ENCODE measurements at regions not wholly inside any gene's neighbourhood (a gene's known extent, or its start where the extent isn't known, plus 50 kb on each side); places are given as distances from the start of the nearest gene placed in this dataset.
"Not testable (repeated sequence)": the region's sequence is repeated elsewhere in the genome, so short reads cannot be mapped to it uniquely, and the experiment has no call there.

DNA sequence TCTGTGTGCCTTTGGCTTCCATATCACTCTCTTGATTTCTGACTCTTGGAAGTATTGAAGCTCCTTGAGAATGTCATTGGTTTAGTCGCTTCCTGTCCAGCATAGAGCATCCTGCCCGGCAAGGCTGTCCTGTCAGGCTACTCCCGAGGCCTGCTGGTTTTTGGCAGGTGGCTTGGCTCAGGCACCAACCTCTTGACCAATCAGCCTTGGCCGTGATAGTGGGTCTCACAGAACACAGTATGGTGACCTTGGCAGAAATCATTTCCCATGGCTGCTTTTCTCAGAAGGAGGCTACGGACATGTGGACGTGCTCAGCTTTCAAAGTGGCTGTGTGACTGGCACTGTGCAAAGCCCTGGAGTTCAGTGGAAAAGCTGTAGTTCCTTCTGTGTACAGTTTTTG, 516.9 kb downstream of the REEP3 start:
- DNase-seq = no peak

DNA sequence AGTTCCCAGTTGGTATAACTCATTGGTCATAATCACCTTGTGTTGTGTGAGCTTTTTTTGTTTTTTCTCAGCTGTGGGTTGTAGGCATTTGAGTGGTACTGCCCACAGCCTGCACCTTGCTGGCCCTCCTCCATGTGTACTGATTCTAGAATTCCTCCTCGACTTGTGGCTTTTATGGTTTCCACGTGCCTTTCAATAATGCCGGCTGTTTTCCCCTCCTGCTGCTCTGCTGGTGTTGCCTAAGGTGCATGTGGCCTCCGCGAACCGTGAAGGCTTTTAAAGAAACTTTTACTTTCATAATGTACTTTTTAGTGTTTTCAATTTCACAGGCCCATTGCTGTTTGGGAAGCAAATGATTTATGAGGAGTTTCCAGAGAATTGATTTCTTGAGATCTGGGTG, 518.0 kb downstream of the REEP3 start:
- no peak for DNase-seq

DNA sequence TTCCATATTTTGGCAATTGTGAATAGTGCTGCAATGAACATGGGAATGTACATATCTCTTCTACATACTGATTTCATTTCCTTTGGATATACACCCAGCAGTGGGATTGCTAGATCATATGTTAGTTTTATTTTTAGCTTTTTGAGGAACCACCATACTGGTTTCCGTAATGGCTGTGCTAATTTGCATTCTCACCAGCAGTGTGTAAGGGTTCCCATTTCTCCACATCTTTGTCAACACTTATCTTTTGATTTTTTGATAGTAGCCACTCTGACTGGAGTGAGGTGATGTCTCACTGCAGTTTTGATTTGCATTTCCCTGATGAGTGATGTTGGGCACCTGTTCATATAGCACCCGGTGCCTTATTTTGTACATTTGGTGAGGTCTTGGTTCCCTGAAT, 519.6 kb downstream of the REEP3 start:
- no peak for DNase-seq

DNA sequence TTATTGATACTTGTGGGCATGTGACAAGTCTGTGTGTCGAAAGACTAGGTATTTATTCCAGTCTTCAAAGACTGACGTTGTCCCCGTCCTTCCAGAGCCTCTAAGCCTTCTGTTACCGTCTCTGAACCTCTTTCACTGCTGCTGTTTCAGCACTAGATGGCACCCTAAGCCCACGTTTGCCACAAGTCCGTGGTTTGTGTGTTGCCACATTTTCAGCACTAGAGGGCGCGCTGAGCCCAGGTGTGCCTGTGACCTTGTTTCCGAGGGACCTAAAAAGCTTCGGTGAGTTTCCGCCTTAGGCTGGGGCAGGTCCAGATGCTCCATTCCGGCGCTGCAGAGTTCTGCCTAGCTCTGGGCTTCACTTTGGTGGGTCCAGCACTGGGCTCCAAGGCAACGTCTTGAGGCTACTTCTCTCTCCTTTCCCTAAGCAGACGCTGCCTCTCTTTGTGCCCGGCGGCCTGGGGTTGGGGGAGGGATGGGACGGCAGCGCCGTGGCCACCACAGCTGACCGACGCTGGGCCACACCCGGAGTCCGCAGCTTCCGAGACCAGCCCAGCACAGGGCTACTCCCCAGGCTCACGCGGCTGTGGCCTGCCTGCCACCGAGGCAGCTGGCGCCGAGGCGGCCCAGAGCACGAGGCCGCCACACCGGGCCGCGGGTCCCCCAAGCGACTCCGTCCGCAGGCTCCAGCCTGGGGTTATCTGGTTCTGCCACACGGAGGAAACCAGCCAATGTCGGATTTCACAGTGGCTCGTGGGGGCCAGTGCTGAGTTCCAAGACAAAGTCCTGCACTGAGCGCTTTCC, 520.2 kb downstream of the REEP3 start:
- peak; percentile 88 for DNase-seq

DNA sequence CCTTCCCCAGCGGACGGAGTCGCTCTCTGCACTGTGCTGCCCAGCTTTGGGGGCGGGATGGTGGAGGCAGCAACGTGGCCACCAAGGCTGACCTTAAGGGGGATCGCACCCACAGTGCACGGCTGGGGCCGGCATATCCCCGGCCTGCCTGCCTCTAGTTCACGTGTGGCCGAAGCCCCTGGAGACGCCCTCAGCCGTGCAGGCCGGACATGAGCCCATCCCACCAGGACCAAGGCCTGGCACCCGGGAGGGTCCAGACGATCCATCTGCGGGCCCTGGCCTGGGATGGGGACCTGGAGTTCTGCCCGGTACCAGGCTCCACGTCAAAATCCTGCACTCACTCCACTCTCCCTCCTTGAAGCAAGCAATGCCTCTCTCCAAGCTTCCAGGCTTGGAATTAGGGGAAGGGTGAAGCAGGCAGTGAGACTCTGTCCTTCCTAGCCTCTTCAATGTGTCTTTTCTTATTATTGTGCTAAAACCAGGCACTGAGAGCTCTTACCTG, 520.8 kb downstream of the REEP3 start:
- no peak for DNase-seq

DNA sequence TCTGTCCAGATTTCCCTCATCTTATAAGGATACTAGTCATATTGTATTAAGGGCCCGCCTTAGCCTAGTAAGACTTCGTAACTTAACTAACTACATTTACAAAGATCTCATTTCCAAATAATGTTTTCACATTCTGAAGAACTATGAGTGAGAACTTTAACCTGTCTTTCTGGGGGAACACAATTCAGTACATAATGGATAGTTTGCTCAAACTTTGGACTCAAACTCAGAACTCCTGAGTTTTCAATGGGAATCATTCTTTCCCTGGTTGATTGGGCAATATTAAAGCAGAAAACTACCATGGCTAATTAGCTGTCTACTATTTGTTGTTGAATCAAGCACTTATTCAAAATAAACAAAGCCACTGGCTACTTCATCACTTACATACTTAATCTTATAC, 522.9 kb downstream of the REEP3 start:
- DNase-seq = no peak

DNA sequence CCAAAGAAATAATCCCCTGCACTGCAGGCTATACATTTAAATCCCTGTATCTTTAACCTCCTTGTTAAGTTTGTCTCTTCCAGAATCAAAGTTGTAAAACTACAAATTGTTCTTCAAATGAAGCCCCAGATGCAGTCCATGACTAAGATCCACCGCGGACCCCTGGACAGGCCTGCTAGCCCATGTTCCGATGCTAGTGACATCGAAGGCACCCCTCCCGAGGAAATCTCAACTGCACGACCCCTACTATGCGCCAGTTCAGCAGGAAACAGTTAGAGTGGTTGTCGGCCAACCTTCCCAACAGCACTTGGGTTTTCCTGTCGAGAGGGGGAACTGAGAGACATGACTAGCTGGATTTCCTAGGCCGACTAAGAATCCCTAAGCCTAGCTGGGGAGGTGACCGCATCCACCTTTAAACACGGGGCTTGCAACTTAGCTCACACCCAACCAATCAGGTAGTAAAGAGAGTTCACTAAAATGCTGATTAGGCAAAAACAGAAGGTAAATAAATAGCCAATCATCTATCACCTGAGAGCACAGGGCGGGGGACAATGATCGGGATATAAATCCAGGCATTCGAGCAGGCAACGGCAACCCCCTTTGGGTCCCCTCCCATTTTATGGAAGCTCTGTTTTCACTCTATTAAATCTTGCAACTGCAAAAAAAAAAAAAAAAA, 523.9 kb downstream of the REEP3 start:
- DNase-seq = not testable (repeated sequence)

DNA sequence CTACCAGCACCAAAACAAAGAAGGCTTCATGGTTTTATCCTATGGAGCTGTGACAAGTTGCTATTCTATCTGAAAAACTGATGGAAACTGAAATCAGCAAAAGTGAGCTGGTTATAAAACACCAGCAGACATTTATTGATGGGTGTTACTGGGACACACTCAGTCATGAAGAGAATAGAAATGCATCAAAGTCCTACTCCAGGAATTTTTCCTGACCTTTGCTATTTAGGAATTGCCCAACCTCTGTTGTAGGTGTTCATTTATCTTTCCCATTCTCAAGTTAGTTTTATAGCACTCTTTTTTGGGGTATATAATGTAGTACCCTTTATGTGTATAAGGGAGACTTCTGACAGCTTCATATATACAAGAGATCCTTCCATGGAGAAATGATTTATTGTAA, 533.2 kb downstream of the REEP3 start:
- DNase-seq = no peak

DNA sequence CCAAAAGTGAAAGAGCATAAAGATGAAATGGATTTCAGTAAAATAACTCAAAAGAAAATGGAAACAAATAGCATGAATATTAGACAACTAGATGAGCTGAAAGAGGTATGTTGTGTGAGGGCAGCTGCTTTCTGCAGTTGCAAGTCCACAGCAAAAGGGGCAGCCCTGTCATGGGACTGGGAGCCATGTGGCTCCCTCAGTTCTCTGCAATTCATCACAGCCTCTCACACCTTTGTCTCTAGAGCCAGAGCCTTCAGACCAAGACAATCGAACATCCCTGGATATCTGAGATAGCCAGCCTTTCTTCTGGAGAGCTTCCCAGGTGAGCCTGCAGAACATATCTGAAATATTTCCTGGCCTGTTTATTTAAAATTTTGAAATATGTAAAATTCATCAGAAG, 538.7 kb downstream of the REEP3 start:
- DNase-seq = no peak

DNA sequence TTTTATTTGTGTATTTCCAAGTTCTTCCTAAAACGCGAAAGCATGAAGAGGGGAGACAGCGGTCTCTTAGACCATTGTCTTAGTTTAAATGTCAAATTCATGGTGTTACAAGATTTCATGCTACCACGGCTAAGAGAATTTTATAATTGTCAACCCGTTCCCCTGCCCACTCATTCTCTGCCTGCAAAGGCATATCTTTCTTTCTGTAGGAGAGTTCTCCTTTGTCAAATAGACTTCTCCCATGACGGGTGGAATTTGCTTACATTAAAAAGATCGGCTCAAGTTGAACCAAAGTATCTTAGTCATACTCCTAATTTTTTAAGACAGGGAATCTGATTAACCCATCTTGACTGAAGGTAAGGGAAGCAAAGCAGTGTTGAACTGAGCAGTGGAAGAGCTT, 539.2 kb downstream of the REEP3 start:
- no peak for DNase-seq

DNA sequence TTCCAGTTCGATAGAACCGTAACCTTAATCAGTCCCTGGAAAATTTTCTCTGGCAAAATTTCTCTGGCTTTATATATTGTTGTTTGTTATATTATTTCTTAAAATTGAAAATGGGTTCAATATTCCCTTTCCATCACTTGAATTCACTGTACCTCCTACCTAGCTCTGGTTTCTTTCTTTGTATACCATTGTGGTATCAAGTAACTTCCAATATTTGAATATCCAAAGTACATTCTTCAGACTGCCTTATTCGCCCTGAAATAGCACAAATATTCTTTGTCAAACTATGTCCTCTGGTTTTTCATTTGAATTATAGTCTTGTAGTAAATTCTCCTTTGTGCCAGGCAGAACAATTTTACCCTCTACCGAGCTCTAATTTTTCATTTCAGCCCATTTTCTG, 541.6 kb downstream of the REEP3 start:
- no peak for DNase-seq

DNA sequence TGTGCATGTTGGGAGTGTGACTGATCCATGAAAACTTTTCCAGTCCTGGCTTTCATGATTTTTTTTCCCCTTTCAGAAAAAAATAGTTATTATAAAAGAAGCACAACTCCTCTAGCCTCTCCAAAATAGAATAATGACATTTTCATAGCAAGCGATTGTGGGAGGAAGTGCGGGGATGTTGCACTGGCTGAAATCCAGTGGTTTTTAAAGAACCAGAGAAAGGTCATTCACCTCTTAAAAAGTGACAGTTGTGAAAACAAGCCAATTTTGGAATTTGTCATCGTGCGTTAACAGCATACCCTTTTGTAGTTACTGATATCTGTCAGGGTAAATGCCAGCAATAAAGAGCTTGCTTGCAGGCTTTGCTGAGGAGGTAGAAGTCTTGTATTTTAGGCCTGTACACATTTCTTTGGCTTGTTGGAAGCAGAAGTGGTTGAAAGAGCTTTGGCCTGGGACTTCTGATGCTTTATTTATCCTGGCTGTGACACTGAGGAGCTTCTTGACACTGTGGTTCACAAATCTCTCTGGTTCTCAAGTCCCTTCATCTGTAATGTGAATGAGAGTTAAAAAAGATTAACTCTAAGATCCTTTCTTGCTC, 545.9 kb downstream of the REEP3 start:
- DNase-seq = no peak

DNA sequence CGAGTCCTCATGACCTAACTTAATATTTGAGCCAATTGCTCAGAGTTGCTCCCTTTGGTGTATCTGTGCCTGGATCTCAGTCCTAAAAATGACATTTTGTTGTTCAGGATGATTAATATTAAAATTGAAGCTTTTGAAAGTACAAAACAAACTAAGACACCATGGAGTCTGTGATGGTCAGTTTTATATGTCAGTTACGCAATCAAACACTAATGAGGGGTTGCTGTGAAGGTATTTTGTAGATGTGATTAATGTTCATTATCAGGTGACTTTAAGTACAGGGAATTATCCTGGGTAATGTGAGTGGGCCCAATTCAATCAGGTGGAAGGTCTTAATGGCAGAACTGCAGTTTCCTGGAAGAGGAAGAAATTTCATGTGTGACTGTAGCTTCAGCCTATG, 546.7 kb downstream of the REEP3 start:
- DNase-seq = no peak

DNA sequence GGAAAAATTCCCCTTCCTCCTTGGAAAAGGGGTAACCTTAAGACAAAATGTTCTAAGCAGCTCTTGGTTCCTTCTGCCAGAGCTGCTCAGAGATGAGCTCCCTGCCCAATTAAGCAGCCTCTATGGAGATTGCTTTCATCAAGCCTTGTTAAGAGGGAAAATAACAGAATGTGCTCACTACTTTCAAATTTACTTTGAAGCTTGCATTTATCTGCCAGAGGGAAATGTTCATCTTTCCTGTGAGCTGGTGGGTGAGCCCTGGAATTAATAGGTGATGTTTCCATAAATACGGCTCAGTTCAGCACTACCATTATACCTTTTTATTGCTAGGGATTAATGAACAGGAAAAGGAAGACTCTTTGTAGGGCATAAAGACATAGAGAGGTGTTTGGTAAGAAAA, 549.0 kb downstream of the REEP3 start:
- no peak for DNase-seq

DNA sequence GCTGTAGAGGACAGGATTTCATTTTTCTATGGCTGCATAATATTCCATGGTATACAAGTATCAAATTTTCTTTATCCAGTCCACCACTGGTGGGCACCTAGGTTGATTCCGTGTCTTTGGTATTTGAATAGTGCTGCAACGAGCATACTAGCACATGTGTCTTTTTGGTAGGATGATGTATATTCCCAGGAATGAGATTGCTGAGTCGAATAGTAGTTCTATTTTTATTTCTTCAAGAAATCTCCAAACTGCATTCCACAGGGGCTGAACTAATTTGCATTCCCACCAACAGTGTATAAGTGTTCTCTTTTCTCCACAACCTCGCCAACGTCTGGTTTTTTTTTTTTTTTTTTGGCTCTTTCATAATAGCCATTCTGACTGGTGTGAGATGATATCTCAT, 550.0 kb downstream of the REEP3 start:
- DNase-seq = no peak

DNA sequence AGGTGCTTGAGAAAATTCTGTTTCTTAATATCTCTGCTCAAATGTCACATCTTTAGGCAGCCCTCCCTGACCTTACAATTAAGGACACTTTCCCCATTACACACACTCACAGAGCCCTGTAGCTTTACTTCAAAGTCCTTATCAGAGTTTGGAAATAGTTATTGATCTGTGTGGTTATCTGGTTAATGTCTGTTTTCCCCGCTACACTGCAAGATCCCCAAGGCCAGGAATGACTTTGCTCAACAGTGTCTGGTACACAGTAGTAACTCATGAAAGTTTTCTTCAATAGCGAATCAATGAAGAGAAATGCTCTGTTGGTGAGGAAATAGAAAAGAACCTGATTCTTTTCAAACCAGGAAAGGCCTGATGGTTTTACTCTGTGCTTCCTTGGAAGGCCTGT, 554.4 kb downstream of the REEP3 start:
- DNase-seq = no peak

DNA sequence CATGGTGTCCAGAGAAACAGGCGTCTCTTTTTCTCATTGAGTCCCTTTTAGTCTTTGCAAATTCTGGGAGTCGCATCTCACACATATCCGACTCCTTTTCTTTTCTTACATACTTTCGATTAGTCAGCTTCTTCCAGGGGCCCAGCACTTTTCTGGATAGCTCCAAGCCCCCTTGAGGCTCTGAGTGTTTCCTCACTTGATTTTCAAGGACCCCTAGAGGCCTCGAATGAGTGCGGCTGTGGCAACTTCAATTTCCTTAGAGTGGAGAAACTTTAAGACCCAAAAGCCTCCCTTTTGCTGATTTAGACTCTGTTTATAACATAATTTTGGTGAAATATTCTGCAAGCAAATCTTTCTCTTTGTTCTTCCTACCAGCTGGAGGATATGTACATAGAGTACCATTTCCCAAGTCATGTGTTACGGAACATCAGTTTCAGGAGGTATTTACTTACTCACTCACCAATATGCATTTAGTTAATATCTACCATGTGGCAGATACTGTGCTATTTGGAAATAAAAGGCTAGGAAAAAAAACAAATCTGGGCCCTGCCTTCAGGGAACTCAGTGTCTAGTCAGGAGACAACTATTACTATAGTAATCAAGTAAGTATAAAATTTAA, 555.2 kb downstream of the REEP3 start:
- DNase-seq = no peak

DNA sequence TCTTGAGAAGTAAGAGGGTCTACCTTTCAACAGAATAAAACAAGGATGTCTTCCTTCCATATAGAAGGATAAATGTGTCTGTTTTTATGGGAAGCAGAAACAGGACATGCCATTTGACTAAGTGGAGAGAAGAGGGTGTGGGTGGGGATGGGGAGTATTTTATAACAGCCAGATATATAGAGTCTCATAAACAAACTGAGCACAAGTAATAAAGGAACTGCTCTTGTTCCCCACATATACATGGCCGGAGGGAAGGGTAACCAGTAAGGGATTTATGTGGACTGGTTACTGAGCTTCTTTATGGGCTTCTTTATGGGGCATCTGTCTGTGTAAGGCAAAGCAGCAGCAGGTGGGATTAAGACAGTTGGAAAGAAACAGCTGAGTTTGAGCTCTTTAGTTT, 558.1 kb downstream of the REEP3 start:
- no peak for DNase-seq

DNA sequence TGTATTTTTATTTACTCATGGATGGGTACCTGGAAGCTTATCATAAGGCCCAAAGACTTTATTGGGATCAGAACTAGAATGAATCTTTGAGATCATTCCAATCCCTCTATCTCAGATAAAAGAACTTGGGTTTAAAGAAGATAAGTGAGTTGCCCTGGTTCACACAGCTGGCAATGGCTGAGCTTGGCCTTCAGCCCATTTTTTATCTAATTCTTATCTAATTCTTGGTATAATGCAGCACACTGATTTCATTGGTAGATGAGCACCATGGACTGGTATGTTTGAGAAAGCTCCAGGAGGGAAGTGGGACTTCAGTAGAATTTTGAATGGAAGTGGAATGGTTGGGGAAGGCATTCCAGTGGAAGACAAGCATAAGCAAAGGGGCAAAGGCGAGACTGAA, 558.9 kb downstream of the REEP3 start:
- DNase-seq = no peak

DNA sequence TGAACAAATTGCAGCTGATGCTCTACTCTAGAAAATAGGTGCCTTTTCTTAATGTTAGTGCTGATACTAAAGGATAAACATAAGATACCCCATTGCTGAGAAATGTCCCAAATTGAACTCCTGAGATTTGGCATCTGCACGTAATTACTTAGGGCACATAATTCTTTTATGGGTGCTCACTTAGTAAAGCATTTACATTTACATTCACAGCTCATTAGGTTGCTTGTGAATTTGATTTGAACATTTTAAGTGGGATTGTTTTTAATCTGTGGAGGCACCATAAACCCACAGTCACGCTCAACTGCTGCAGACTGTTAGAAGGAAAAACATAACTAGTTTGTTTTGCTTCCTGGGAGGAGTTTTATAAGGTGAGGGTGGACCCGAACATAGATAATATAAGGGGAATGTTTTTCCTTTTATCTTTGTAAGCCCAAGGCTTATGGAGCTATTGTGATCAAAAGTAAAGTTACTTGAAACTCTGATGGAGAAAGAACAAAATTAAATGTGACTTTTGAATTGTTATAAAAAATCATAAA, 560.8 kb downstream of the REEP3 start:
- no peak for DNase-seq

DNA sequence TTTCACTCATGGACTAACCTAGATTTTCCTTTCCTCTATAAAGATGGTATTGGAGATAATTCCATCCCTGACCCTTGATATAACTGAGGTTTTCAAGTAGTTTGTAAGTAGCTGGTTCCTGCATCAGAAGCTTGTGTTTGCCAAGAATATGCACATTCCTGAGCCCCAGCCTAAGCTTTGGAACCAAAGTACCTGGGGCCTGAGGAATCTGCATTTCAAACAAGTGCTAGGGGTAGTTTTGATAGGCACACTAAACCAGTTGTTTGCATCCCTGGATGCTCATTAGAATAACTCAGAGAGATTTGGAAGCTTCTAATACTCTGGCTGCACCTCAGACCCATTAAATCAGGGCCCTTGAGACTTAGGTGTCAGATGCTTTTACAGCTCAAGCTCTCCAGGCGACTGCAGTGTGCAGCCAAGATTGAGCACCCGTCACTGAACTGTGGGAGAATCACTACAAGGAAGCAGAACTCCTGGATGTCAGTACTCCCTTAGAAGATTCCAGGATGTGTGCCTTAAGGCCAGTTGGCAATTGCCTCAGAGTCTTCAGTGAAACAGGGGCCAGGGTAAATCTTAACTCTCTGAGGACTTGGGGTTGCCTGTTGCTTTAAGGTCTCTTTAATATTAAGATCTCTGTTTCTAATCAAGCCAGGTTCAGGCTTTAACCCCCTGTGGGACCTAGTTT, 565.0 kb downstream of the REEP3 start:
- DNase-seq = no peak

DNA sequence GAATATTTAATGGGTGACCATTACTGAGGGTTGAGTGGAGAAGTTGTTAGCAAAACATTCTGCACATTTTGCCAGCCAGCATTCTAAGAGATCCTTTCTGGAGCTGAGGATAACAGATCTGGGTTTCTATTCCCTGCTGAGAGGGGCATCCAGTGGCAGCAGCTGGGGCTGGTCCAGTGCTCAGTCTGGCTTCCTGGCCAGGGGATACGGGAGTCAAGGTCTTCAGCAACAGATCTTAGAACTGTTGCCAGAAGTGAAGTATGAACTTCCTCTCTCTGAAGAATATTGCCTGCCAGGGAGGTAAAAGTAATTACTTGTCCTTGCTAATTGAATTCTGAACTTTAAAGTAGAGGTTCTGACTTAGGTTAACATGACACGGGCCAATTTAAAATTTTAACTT, 568.4 kb downstream of the REEP3 start:
- no peak for DNase-seq

DNA sequence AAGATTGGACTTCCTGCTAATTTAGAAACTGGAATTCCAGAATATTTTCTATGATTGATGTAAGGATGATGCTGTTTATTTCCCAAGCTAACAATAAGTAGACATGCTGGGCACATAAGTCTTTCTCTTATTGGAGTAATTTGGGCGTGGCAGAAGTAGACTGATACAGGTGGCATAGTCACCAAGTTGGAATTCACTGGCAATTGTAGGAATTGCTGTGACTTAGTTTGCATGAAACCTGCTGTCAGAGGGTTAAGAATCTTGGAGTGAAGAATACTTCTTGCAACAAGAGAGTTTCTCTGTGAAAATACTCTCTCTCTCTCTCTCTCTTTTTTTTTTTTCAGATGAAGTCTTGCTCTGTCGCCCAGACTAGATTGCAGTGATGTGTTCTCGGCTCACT, 569.7 kb downstream of the REEP3 start:
- DNase-seq = no peak

Data from activated CD8-positive, alpha-beta memory T cell treated with anti-CD3 and anti-CD28 coated beads, Interleukin-2, amount 50 U/mL, for 48 hours (primary cell).